Mucosa of descending colon (tissue), 3 donors: ENCODE measurements at regions not wholly inside any gene's neighbourhood (a gene's known extent, or its start where the extent isn't known, plus 50 kb on each side); places are given as distances from the start of the nearest gene placed in this dataset.

Experiments used
- ATAC-seq: fragments of 200-7000 bp; cut with Tn5 transposase; one replicate; pipeline ENCODE4 v1.9.1; 2020; ENCODE audit warnings: mild to moderate bottlenecking, moderate library complexity
- DNase-seq, 3 donors: peaks; one replicate each; pipeline ENCODE4 v3.0.0-alpha.2; 2020
- H3K36me3 ChIP-seq: fragments of 200-600 bp; one replicate; pipeline ENCODE4 v1.8.0; 2021; ENCODE audit warnings: low read depth, mild to moderate bottlenecking
- H3K4me1 ChIP-seq: fragments of 200-600 bp; one replicate; pipeline ENCODE4 v1.8.0; 2021; ENCODE audit warnings: low read depth, mild to moderate bottlenecking
- H3K4me3 ChIP-seq: fragments of 200-600 bp; one replicate; pipeline ENCODE4 v1.8.0; 2021; ENCODE audit warnings: mild to moderate bottlenecking
- H3K9me3 ChIP-seq: fragments of 200-600 bp; one replicate; pipeline ENCODE4 v1.8.0; 2021; ENCODE audit warnings: mild to moderate bottlenecking
- intact Hi-C, 2 donors: fragments of 100-400 bp; cut with DNase I in 1 of 2; cut with micrococcal nuclease in 1 of 2; formaldehyde crosslinking; loops; one replicate each; pipeline versions ENCODE4 v1.11.0 to v1.11.1; 2022; cut with DNase I, micrococcal nuclease
- TF ChIP-seq, protein P1 (sequence below): fragments of 200-600 bp; IDR thresholded peaks from one replicate; pipeline ENCODE4 v1.8.0; 2022; ENCODE audit warnings: antibody characterized with exemption, mild to moderate bottlenecking
- donor health status: DM: no; HTN: no; CAD: no; lungs with moderate emphysema.
- donor health status: DM: no; HTN: no; CAD: no.
- donor health status: DM: no; HTN: yes; CAD: no.

DNA sequence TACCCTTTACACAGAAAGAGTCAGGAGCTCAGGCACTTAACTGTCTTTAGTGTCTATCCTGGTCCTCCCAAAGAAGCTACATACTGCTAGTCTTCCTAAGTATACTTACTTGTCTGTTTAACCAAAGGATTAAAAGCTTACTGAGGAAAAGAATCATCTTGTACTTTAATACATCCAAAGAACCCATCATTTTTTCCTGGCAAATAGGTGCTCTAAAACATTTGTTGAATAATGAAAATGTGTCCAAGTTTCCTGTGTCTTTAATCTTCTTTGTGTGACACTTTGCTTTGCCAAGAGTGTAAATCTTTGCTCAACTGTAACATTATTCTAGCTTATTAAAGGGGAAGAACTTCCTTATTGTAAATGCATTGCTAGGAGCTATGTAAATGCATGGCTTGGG lies 519.2 kb downstream of the OTOL1 start:
- intact Hi-C loops = no loop called here
- DNase-seq = no peak

GRCh38 chr3:162019817-162020216 lies 523.2 kb downstream of the OTOL1 start:
- Histone ChIP-seq H3K4me3 (no peak overlapping the region), H3K4me1 (no peaks in the 10 kb centered on the region), H3K9me3 (no peaks in the 10 kb centered on the region), H3K36me3 (no peaks in the 10 kb centered on the region)
- intact Hi-C loops = no loop called here
- ATAC-seq = peak; percentile 10
- TF ChIP-seq, protein P1, sequence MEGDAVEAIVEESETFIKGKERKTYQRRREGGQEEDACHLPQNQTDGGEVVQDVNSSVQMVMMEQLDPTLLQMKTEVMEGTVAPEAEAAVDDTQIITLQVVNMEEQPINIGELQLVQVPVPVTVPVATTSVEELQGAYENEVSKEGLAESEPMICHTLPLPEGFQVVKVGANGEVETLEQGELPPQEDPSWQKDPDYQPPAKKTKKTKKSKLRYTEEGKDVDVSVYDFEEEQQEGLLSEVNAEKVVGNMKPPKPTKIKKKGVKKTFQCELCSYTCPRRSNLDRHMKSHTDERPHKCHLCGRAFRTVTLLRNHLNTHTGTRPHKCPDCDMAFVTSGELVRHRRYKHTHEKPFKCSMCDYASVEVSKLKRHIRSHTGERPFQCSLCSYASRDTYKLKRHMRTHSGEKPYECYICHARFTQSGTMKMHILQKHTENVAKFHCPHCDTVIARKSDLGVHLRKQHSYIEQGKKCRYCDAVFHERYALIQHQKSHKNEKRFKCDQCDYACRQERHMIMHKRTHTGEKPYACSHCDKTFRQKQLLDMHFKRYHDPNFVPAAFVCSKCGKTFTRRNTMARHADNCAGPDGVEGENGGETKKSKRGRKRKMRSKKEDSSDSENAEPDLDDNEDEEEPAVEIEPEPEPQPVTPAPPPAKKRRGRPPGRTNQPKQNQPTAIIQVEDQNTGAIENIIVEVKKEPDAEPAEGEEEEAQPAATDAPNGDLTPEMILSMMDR = no peak
- peak in 2 of 3 donors; percentile 4 to 5 for DNase-seq

More for the DNA sequence above, 519.2 kb downstream of the OTOL1 start:
- H3K9me3 ChIP-seq = no peaks in the 10 kb centered on the region
- ATAC-seq = no peak
- no peak overlapping the region for H3K4me3 ChIP-seq
- TF ChIP-seq, protein P1 = no peak
- no peaks in the 10 kb centered on the region for H3K4me1 ChIP-seq
- no peaks in the 10 kb centered on the region for H3K36me3 ChIP-seq

DNA sequence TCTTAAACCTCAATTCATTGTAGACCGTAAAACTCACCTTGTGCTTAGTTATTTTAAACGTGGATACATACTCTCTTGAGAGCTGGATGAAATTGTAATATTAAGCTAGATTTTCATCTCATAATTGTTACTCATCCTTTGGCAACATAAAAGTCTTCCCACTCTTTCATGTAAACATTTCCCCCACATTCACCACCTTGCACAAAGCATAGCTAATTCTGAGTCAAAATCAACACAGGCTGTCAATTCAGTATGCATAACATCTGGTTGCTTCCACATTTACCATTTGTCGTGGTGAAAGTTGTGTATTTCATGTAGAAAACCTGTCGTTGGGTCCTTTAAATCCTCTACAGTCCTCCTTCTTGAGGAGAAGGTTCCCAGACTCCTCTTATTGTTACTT lies 524.6 kb downstream of the OTOL1 start:
- intact Hi-C loops = no loop called here
- ATAC-seq (no peak), DNase-seq (no peak)
- no peaks in the 10 kb centered on the region for H3K4me1 ChIP-seq
- H3K36me3 ChIP-seq = no peaks in the 10 kb centered on the region
- TF ChIP-seq, protein P1 = no peak
- no peak overlapping the region for H3K4me3 ChIP-seq
- H3K9me3 ChIP-seq = no peaks in the 10 kb centered on the region

- intact Hi-C loops = no loop called here
- ATAC-seq = no peak
- H3K9me3 ChIP-seq = no peaks in the 10 kb centered on the region
- H3K36me3 ChIP-seq = no peaks in the 10 kb centered on the region
- no peak for DNase-seq
- H3K4me3 ChIP-seq = no peak overlapping the region
- no peaks in the 10 kb centered on the region for H3K4me1 ChIP-seq
- TF ChIP-seq, protein P1 = no peak
Observed at GRCh38 chr3:162022911-162023310, 526.3 kb downstream of the OTOL1 start.

GRCh38 chr3:162029736-162030135 lies 533.1 kb downstream of the OTOL1 start:
- ATAC-seq (no peak), DNase-seq (no peak)
- Histone ChIP-seq H3K9me3 (no peaks in the 10 kb centered on the region), H3K36me3 (no peaks in the 10 kb centered on the region), H3K4me1 (no peaks in the 10 kb centered on the region), H3K4me3 (no peak overlapping the region)
- TF ChIP-seq, protein P1 = no peak
- intact Hi-C loops = no loop called here

DNA sequence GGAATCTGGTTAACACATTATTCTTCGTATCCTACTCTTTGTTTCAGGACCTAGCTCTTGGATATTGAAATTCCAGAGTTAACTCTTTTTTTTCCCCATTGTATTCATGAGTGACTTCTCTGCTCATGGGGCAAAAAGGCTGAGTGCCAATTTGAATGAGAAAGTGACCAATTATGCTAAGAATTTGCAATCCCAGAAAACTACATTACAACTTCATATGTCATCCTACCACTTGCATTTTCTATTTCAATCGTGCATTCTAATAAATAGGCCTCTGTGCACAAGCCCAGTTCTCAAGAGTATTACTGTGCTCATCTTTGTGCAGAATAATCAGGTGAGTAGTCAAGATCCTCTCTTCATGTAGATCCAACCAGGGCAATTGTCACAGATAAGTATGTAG lies 537.8 kb downstream of the OTOL1 start:
- Histone ChIP-seq H3K4me3 (no peak overlapping the region), H3K9me3 (no peaks in the 10 kb centered on the region), H3K36me3 (no peaks in the 10 kb centered on the region), H3K4me1 (no peaks in the 10 kb centered on the region)
- DNase-seq (no peak), ATAC-seq (no peak)
- intact Hi-C loops = no loop called here
- TF ChIP-seq, protein P1 = no peak
